SK-N-SH (cell line): ENCODE measurements at regions not wholly inside any gene's neighbourhood (a gene's known extent, or its start where the extent isn't known, plus 50 kb on each side); places are given as distances from the start of the nearest gene placed in this dataset.
A peak's percentile ranks its signal among the peaks of the same experiment; 100 is the strongest.

Source experiments
- CTCF ChIA-PET: fragments of 300-600, 350-600 bp; formaldehyde crosslinking; extraction: SDS; loops from one replicate; lab custom pipeline; 2021; lab: Yijun Ruan, JAX
- POLR2A ChIA-PET: fragments of 350-600 bp; sonication (Branson Sonifier 250); formaldehyde crosslinking; extraction: SDS; loops from one replicate; lab custom pipeline; 2020; ENCODE audit warnings: antibody characterized with exemption, inconsistent platforms; lab: Yijun Ruan, JAX
- DNase-seq: peaks from one replicate; pipeline ENCODE4 v3.0.0; 2012
- H2AFZ ChIP-seq: fragments of 200-600 bp; sonication (generic); 2 replicates; pipeline ENCODE4 v1.8.1; 2016; ENCODE audit warnings: antibody characterized with exemption, mild to moderate bottlenecking, low read depth
- H3F3A ChIP-seq: fragments of 200-600 bp; sonication (generic); replicated peaks from 2 replicates; pipeline ENCODE3; 2016; ENCODE audit warnings: antibody characterized with exemption, mild to moderate bottlenecking; ENCODE audit not compliant: insufficient read depth
- H3K27ac ChIP-seq, 2 experiments: fragments of 200-500 bp in 1 of 2; fragments of 200-600 bp in 1 of 2; sonication (Bioruptor generic) in 1 of 2; sonication (generic), shearing (Covaris generic) in 1 of 2; 2 replicates each; pipeline versions ENCODE4 v1.5.1 to v1.6.1; 2014 to 2016; ENCODE audit warnings: low read depth in 2 of 2, inconsistent platforms in 1 of 2, low read length in 1 of 2, mild to moderate bottlenecking in 1 of 2, mixed read lengths in 1 of 2
- H3K27me3 ChIP-seq: fragments of 200-600 bp; sonication (generic), shearing (Covaris generic); 2 replicates; pipeline ENCODE4 v1.6.1; 2016; ENCODE audit warnings: mixed run types; ENCODE audit not compliant: insufficient read depth
- H3K36me3 ChIP-seq, 2 experiments: fragments of 200-500 bp in 1 of 2; fragments of 200-600 bp in 1 of 2; sonication (Bioruptor generic) in 1 of 2; sonication (generic) in 1 of 2; replicated peaks in 1 of 2; 2 replicates each; pipeline versions ENCODE3 to v1.5.1; 2014 to 2016; ENCODE audit warnings: low read length in 1 of 2, mild to moderate bottlenecking in 1 of 2; ENCODE audit not compliant: insufficient read depth in 2 of 2, control insufficient read depth in 1 of 2
- H3K4me1 ChIP-seq, 2 experiments: fragments of 200-500 bp in 1 of 2; fragments of 200-600 bp in 1 of 2; sonication (Bioruptor generic) in 1 of 2; sonication (generic), shearing (Covaris generic) in 1 of 2; 2 replicates each; pipeline versions ENCODE4 v1.5.1 to v1.6.1; 2014 to 2016; ENCODE audit warnings: low read depth in 1 of 2, low read length in 1 of 2, mixed run types in 1 of 2; ENCODE audit not compliant: insufficient read depth in 2 of 2, control insufficient read depth in 1 of 2
- H3K4me2 ChIP-seq: fragments of 200-600 bp; sonication (generic), shearing (Covaris generic); 2 replicates; pipeline ENCODE4 v1.6.1; 2017; ENCODE audit warnings: mixed run types
- H3K4me3 ChIP-seq, 2 experiments: fragments of 200-500 bp in 1 of 2; fragments of 200-600 bp in 1 of 2; sonication (Bioruptor generic) in 1 of 2; sonication (generic), shearing (Covaris generic) in 1 of 2; 2 replicates each; pipeline versions ENCODE4 v1.5.1 to v1.8.1; 2014 to 2016; ENCODE audit warnings: low read depth in 2 of 2, inconsistent platforms in 1 of 2, low read length in 1 of 2, mild to moderate bottlenecking in 1 of 2, mixed read lengths in 1 of 2, moderate library complexity in 1 of 2
- H3K79me2 ChIP-seq: fragments of 200-600 bp; sonication (generic); 2 replicates; pipeline ENCODE4 v1.8.1; 2017; ENCODE audit warnings: mild to moderate bottlenecking; ENCODE audit not compliant: insufficient read depth
- H3K9ac ChIP-seq: fragments of 200-600 bp; sonication (generic); 2 replicates; pipeline ENCODE4 v1.6.1; 2017; ENCODE audit warnings: mixed run types
- H3K9me2 ChIP-seq: fragments of 200-600 bp; sonication (generic); 2 replicates; pipeline ENCODE4 v1.6.1; 2017; ENCODE audit warnings: mixed run types
- H3K9me3 ChIP-seq: fragments of 200-600 bp; sonication (generic); 2 replicates; pipeline ENCODE4 v1.6.1; 2017; ENCODE audit warnings: mixed run types, mild to moderate bottlenecking, moderate library complexity
- H4K20me1 ChIP-seq: fragments of 200-600 bp; sonication (generic); 2 replicates; pipeline ENCODE4 v1.6.1; 2017; ENCODE audit warnings: mild to moderate bottlenecking, mixed run types; ENCODE audit not compliant: insufficient read depth
- EP300 ChIP-seq, 2 experiments: IDR thresholded peaks; 2 replicates each; pipeline versions ENCODE4 v1.4.0 to v1.6.1; 2012; ENCODE audit warnings: borderline replicate concordance in 1 of 2, low read depth in 1 of 2, low read length in 1 of 2
- GATA2 ChIP-seq: sonication (generic); formaldehyde crosslinking; IDR thresholded peaks from 2 replicates; pipeline ENCODE4 v1.5.0; 2020; ENCODE audit warnings: mild to moderate bottlenecking, missing genetic modification reagents
- MXI1 ChIP-seq: IDR thresholded peaks from 2 replicates; pipeline ENCODE4 v1.6.1; 2012; ENCODE audit warnings: mild to moderate bottlenecking, low read depth, low read length, improper control_type of control experiment
- PBX3 ChIP-seq: IDR thresholded peaks from 2 replicates; pipeline ENCODE4; 2012
- RAD21 ChIP-seq: IDR thresholded peaks from 2 replicates; pipeline ENCODE4 v1.6.1; 2012; ENCODE audit warnings: mild to moderate bottlenecking, low read length
- RXRA ChIP-seq: IDR thresholded peaks from 2 replicates; pipeline ENCODE4 v1.4.0; 2012; ENCODE audit warnings: low read depth, mild to moderate bottlenecking, borderline replicate concordance
- SIN3A ChIP-seq: IDR thresholded peaks from 2 replicates; pipeline ENCODE4 v1.6.1; 2012; ENCODE audit warnings: low read depth, mild to moderate bottlenecking, low read length, moderate library complexity, borderline replicate concordance
- SMC3 ChIP-seq: IDR thresholded peaks from 2 replicates; pipeline ENCODE4 v1.6.1; 2012; ENCODE audit warnings: low read depth, low read length, improper control_type of control experiment
- TEAD4 ChIP-seq: IDR thresholded peaks from 2 replicates; pipeline ENCODE4 v1.4.0; 2012; ENCODE audit warnings: mild to moderate bottlenecking, borderline replicate concordance; ENCODE audit not compliant: insufficient read depth
- USF2 ChIP-seq: fragments of 150-350 bp; IDR thresholded peaks from 2 replicates; pipeline ENCODE4 v1.6.1; 2017; ENCODE audit warnings: antibody characterized with exemption, low read length, low read depth, borderline replicate concordance
- WGBS: methylation state at CpG from one replicate; pipeline ENCODE4 v1.1.6; 2017; ENCODE audit warnings: low lambda C conversion rate; 5-methylcytosine and 5-hydroxymethylcytosine counted together

- TF ChIP-seq RXRA (no peak), MXI1 (no peak), SIN3A (no peak), SMC3 (no peak), TEAD4 (no peak), EP300 (IDR thresholded peaks at IDR 0.05; ENCODE audit: borderline replicate concordance in 1 of 2, low read depth in 1 of 2, low read length in 1 of 2) (no peak), PBX3 (no peak), USF2 (no peak)
Observed at GRCh38 chr6:164534070-164534766, 775.2 kb downstream of the C6orf118 start.

GRCh38 chr6:164533045-164533362, 776.4 kb downstream of the C6orf118 start:
- H3K4me2 ChIP-seq, result no peak overlapping the region
- CTCF ChIA-PET, result interaction anchor here (0.7 to 1.0 kb wide), 2 partner anchors 8 to 319 kb away, joined by 3 read pairs; no protein-coding TSS in a partner anchor
- no peak overlapping the region for H3K9ac ChIP-seq

More at GRCh38 chr6:164534070-164534766, 775.2 kb downstream of the C6orf118 start:
- Histone ChIP-seq H3K79me2 (no peaks in the 10 kb centered on the region), H3K9me3 (peaks cover 4% of the 10 kb centered on the region; the same call in 1 of the 2 replicates), H3K9ac (no peak overlapping the region), H2AFZ (no peak overlapping the region), H3F3A (no peaks in the 10 kb centered on the region), H3K27ac (no peak overlapping the region), H3K4me3 (no peak overlapping the region), H3K27me3 (no peaks in the 10 kb centered on the region), H3K4me2 (no peak overlapping the region), H3K9me2 (no peaks in the 10 kb centered on the region), H3K36me3 (no peaks in the 10 kb centered on the region), H4K20me1 (no peaks in the 10 kb centered on the region), H3K4me1 (peaks cover 0 to 7% of the 10 kb centered on the region in 2 experiments; a peak in 2 of 4 replicates)
- no peak for DNase-seq
- 40% methylated on average over 10 of the region's 10 CpGs for WGBS
- CTCF ChIA-PET, result no interaction called here
- POLR2A ChIA-PET, result no interaction called here

More at GRCh38 chr6:164533045-164533362, 776.4 kb downstream of the C6orf118 start:
- H3K9me2 ChIP-seq, result no peaks in the 10 kb centered on the region
- H3K9me3 ChIP-seq, result peaks cover 4% of the 10 kb centered on the region; the same call in 1 of the 2 replicates
- H2AFZ ChIP-seq, result no peak overlapping the region
- H4K20me1 ChIP-seq, result no peaks in the 10 kb centered on the region
- no peaks in the 10 kb centered on the region for H3K27me3 ChIP-seq
- DNase-seq, result peak; percentile 54
- no peak overlapping the region for H3K4me3 ChIP-seq
- H3K4me1 ChIP-seq, result peaks cover 0 to 7% of the 10 kb centered on the region in 2 experiments; a peak in 2 of 4 replicates
- no peaks in the 10 kb centered on the region for H3K79me2 ChIP-seq
- POLR2A ChIA-PET, result no interaction called here
- 0% methylated on average over 3 of the region's 5 CpGs for WGBS
- H3K27ac ChIP-seq, result no peak overlapping the region
- TF ChIP-seq SIN3A, result no peak
- peak; percentile 50; the same call in 1 of the 2 replicates for TF ChIP-seq GATA2
- no peak for TF ChIP-seq RAD21
- no peaks in the 10 kb centered on the region for H3F3A ChIP-seq
- no peaks in the 10 kb centered on the region for H3K36me3 ChIP-seq
